ENCODE measurements at regions not wholly inside any gene's neighbourhood (a gene's known extent, or its start where the extent isn't known, plus 50 kb on each side); places are given as distances from the start of the nearest gene placed in this dataset.

GRCh38 chr18:70459251-70459650 is 170.4 kb downstream of the SOCS6 start:
- TF ChIP-seq POLR2AphosphoS5 (IDR thresholded peaks at IDR 0.05) (no peak), CTCF (IDR thresholded peaks at IDR 0.05) (no peak)
